ENCODE measurements at regions not wholly inside any gene's neighbourhood (a gene's known extent, or its start where the extent isn't known, plus 50 kb on each side); places are given as distances from the start of the nearest gene placed in this dataset.
"Not testable (repeated sequence)": the region's sequence is repeated elsewhere in the genome, so short reads cannot be mapped to it uniquely, and the experiment has no call there.

DNA sequence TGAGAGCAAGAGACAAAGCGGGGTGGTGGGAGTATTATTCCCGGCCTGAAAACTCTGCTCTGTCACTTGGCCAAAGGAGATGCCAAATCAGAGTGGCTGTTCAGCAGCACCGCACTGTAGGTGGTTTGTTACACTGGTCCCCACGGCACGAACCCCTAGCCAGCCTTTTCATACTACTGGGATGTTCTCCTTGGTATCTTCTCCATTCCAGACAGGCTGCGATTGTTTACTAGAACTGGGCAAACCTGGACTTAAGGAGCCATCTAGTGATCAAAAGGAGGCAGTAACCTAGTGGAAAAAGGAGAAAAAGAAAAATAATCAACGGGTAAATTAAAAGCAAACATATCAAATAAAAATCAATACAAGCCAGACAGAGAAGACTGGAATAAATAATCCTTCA lies 58.9 kb upstream of the TMTC2 start:
- peak; percentile 42 for DNase-seq (ENCODE audit: low spot score)

DNA sequence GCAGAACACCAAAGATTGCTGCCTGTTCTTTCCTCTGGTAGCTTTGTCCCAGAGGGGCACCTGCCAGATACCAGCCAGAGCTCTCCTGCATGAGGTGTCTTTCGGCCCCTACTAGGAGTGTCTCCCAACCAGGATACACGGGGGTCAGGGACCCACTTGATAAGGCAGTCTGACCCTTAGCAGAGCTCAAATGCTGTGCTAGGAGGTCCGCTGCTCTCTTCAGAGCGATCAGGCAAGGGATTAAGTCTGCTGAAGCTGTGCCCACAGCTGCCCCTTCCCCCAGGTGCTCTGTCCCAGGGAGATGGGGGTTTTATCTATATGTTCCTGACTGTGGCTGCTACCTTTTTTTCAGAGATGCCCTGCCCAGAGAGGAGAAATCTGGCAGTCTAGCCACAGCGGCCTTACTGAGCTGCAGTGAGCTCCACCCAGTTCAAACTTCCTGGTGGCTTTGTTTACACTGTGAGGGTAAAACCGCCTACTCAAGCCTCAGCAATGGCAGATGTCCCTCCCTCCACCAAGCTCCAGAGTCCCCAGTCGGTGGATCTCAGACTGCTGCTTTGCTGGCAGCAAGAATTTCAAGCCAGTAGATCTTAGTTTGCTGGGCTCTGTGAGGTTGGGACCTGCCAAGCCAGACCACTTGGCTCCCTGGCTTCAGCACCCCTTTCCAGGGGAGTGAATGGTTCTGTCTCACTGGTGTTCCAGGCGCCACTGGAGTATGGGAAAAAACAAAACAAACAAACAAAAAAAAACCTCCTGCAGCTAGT lies 52.0 kb upstream of the TMTC2 start:
- DNase-seq (ENCODE audit: low spot score) = not testable (repeated sequence)

- DNase-seq (ENCODE audit: low spot score) = no peak
These were observed 51.4 kb upstream of the TMTC2 start for GRCh38 chr12:82635263-82635662.

All from globus pallidus (tissue), 1 donor.